ENCODE measurements at regions not wholly inside any gene's neighbourhood (a gene's known extent, or its start where the extent isn't known, plus 50 kb on each side); places are given as distances from the start of the nearest gene placed in this dataset.

- H4K20me1 ChIP-seq (ENCODE audit: insufficient read depth, low read length) = no peaks in the 10 kb centered on the region
- no TSS peak for BruUV-seq (replicated peaks)
- in situ Hi-C loops (cut with HindIII; ENCODE audit: extremely low pct_ligation_motif_present, low pct_unique_long_range_greater_than_20kb) = no loop called here
- H3K4me1 ChIP-seq (ENCODE audit: insufficient read depth, low read length) = no peaks in the 10 kb centered on the region
- H2AFZ ChIP-seq (ENCODE audit: low read length) = no peak overlapping the region
- ChIA-PET CTCF (ENCODE audit: low intra/inter-chr PET ratio, low total read pairs) (no interaction called here), POLR2A (no interaction called here)
- H3K79me2 ChIP-seq (ENCODE audit: insufficient read depth, low read length) = no peaks in the 10 kb centered on the region
- H3K4me2 ChIP-seq (ENCODE audit: low read depth, low read length) = no peak overlapping the region
- intact Hi-C loops (cut with micrococcal nuclease; ENCODE audit: unreplicated experiment) = no loop called here
- H3K9ac ChIP-seq (ENCODE audit: insufficient read depth, low read depth, low read length) = no peak overlapping the region
- FAIRE-seq = no peak
- H3K27me3 ChIP-seq (ENCODE audit: control insufficient read depth in 1 of 2, insufficient read depth in 2 of 2, low read length in 2 of 2) = no peaks in the 10 kb centered on the region
- no peak for ATAC-seq
- TF ChIP-seq FLYWCH1 (CRISPR knock-in tag; IDR thresholded peaks at IDR 0.05) (no peak), ZNF205 (CRISPR knock-in tag; IDR thresholded peaks at IDR 0.05) (no peak), PHF5A (CRISPR knock-in tag; IDR thresholded peaks at IDR 0.05; ENCODE audit: low read depth, unreplicated experiment) (no peak), FOXO1 (CRISPR knock-in tag; IDR thresholded peaks at IDR 0.05) (no peak), HMG20A (CRISPR knock-in tag; IDR thresholded peaks at IDR 0.05; ENCODE audit: borderline replicate concordance) (no peak), AKNA (CRISPR knock-in tag; IDR thresholded peaks at IDR 0.05; ENCODE audit: borderline replicate concordance) (no peak), ZFX (CRISPR knock-in tag; IDR thresholded peaks at IDR 0.05; ENCODE audit: low read depth) (no peak), PITX1 (CRISPR knock-in tag; IDR thresholded peaks at IDR 0.05) (no peak), FIP1L1 (IDR thresholded peaks at IDR 0.05; ENCODE audit: borderline replicate concordance, insufficient read depth, low read depth, low read length) (no peak), ZNF224 (CRISPR knock-in tag; IDR thresholded peaks at IDR 0.05) (no peak), BCL6 (CRISPR knock-in tag; IDR thresholded peaks at IDR 0.05) (no peak), ZNF567 (CRISPR knock-in tag; IDR thresholded peaks at IDR 0.05; ENCODE audit: borderline replicate concordance) (no peak), BRCA1 (CRISPR knock-in tag; IDR thresholded peaks at IDR 0.05) (no peak), ZMYM3 (CRISPR knock-in tag; IDR thresholded peaks at IDR 0.05) (no peak), REXO4 (CRISPR knock-in tag; IDR thresholded peaks at IDR 0.05; ENCODE audit: borderline replicate concordance) (no peak)
- TF ChIP-seq, protein P1, sequence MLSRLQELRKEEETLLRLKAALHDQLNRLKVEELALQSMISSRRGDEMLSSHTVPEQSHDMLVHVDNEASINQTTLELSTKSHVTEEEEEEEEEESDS (CRISPR knock-in tag; IDR thresholded peaks at IDR 0.05; ENCODE audit: borderline replicate concordance) = no peak
- no peak overlapping the region for H3K4me3 ChIP-seq (replicated peaks in 1 of 3; ENCODE audit: insufficient read depth in 1 of 3, low read depth in 2 of 3, low read length in 3 of 3)
- no peaks in the 10 kb centered on the region for H3K36me3 ChIP-seq (replicated peaks in 1 of 2; ENCODE audit: control insufficient read depth in 1 of 2, insufficient read depth in 2 of 2, low read length in 2 of 2)
- no peak overlapping the region for H3K27ac ChIP-seq (ENCODE audit: extremely low read length, insufficient read depth, low read length)
- H3K9me3 ChIP-seq (ENCODE audit: low read length) = no peaks in the 10 kb centered on the region
- DNase-seq (ENCODE audit: low spot score) = no peak
These were observed 311.7 kb upstream of the GOLIM4 start for GRCh38 chr3:168407381-168407780.
